Spinal cord (tissue), 9 donors: ENCODE measurements at regions not wholly inside any gene's neighbourhood (a gene's known extent, or its start where the extent isn't known, plus 50 kb on each side); places are given as distances from the start of the nearest gene placed in this dataset.
A peak's percentile ranks its signal among the peaks of the same experiment; 100 is the strongest.

ENCODE experiments used
- DNase-seq, 6 donors: peaks; one replicate each; pipeline versions ENCODE4 v3.0.0 to v3.0.0-alpha.2; 2013 to 2015; ENCODE audit warnings: low spot score in 6 of 6, low read depth in 4 of 6
- H3K27ac ChIP-seq: one replicate; pipeline ENCODE4 v1.5.1; 2013; ENCODE audit warnings: low read depth, low read length, control low read depth
- H3K27me3 ChIP-seq: one replicate; pipeline ENCODE4 v1.6.1; 2013; ENCODE audit warnings: low read length; ENCODE audit not compliant: control insufficient read depth, insufficient read depth
- H3K36me3 ChIP-seq: one replicate; pipeline ENCODE4 v1.6.1; 2013; ENCODE audit warnings: low read length; ENCODE audit not compliant: control insufficient read depth, insufficient read depth
- H3K4me1 ChIP-seq: one replicate; pipeline ENCODE4 v1.6.1; 2013; ENCODE audit warnings: low read length; ENCODE audit not compliant: control insufficient read depth, insufficient read depth
- H3K4me3 ChIP-seq: one replicate; pipeline ENCODE4 v1.5.1; 2013; ENCODE audit warnings: low read depth, low read length, control low read depth
- H3K9me3 ChIP-seq: one replicate; pipeline ENCODE4 v1.6.1; 2013; ENCODE audit warnings: low read length; ENCODE audit not compliant: control insufficient read depth, insufficient read depth
- WGBS: methylation state at CpG from one replicate; pipeline ENCODE4 v1.1.5; 2013; ENCODE audit warnings: missing lambda C conversion rate; ENCODE audit not compliant: insufficient coverage; 5-methylcytosine and 5-hydroxymethylcytosine counted together
- donor health status: healthy.

DNA sequence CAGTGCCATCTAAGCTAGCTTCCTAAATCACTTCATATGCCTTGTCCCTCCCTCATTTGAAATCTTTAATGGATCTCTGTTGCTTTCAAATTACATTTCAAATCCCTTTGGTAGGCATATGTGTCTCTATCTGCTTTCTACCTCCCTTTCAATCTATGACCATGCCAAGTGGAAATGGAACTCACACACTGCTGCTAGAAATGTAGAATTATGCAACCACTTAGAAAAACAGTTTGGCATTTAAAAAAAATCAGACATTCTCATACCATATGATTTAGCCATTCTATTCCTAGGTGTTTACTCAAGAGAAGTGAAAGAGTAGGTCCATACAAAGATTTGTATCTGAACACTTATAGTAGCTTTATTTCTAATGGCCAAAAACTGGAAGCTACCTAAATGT lies 413.5 kb upstream of the INTU start:
- H3K9me3 ChIP-seq: no peaks in the 10 kb centered on the region
- H3K27ac ChIP-seq: no peak overlapping the region
- DNase-seq: no peak
- no peaks in the 10 kb centered on the region for H3K36me3 ChIP-seq
- H3K4me3 ChIP-seq: no peak overlapping the region
- no peaks in the 10 kb centered on the region for H3K27me3 ChIP-seq
- no peaks in the 10 kb centered on the region for H3K4me1 ChIP-seq

DNA sequence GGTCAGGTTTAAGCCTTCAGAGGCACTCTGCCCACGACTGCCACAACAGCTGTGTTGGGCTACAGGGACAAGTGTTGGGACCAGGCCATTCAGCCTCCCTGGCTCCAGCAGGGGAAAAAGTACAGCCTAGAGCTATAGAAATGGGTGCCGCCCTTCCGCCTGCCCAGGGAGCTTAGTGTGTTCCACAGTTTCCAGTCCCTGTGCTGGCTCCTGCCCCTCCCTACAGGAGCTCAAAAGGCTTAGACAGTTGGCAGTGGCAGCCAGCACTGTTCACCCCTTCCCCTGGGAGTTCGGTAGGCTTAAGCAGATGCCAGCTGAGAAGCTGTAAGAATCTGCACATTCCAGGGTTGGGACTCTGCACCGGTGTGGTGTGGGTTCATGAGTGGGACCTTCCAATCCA lies 408.2 kb upstream of the INTU start:
- no peak overlapping the region for H3K27ac ChIP-seq
- no peaks in the 10 kb centered on the region for H3K9me3 ChIP-seq
- DNase-seq: no peak
- no peaks in the 10 kb centered on the region for H3K4me1 ChIP-seq
- H3K36me3 ChIP-seq: no peaks in the 10 kb centered on the region
- 92% methylated on average over 5 of the region's 5 CpGs for WGBS
- no peak overlapping the region for H3K4me3 ChIP-seq
- H3K27me3 ChIP-seq: no peaks in the 10 kb centered on the region

DNA sequence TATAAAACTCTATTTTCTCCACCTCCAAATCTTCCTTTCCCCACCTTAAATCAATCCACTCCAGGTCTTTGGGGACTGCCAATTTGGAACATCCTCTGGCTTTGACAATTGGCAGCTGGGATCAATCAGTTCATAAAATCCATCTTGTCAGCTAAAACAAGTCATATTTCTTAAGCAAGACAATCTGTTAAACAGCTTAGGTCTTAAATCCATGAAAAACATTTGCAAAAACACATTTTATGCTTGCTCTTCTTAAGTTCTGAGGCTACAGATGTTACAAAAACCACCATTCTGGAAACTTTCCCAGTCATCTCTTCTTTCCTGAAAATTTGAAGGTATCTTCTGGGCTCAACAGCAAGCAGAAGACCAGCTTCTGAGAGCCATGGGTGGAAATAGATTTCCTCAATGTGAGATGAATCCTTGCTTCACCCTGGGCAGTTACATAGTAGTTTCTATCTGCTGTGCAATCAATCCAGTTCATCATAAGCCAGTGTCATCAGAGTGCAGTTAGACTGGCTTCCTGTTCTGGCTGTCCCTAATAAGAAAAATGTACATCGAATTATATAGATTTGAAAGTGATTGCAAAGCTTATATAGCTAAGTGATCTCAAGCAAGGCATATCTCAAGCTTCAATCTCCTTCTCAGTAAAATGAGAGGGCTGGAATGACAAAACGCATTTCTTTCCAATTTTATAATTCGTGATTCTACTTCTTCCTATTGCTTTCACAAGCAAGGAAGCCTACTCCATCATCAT lies 402.7 kb upstream of the INTU start:
- no peak for DNase-seq
- Histone ChIP-seq H3K27ac (no peak overlapping the region), H3K4me1 (no peaks in the 10 kb centered on the region), H3K27me3 (no peaks in the 10 kb centered on the region), H3K36me3 (no peaks in the 10 kb centered on the region), H3K9me3 (no peaks in the 10 kb centered on the region), H3K4me3 (no peak overlapping the region)
- WGBS: no CpG with 5 or more reads among the region's 3 CpGs

DNA sequence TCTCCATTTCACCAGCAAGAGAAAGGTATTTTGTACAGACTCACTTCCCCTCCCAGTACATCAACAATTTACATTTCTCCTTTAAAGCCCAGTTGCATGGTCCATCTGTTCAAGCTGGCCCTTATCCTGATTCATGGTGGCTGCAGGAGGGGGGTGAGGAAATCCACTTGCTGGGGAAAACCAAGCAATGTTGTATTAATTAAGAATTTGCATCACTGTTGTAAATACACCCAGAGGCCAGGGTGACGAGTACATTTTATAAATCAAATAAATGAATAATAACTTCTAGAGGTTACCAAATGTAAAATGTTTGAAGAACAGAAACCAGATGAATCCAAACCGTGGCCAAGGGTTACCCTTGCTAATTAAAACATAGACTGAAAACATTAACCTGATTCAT lies 395.9 kb upstream of the INTU start:
- no peaks in the 10 kb centered on the region for H3K36me3 ChIP-seq
- H3K4me3 ChIP-seq: no peak overlapping the region
- WGBS: no CpG with 5 or more reads among the region's 2 CpGs
- H3K27me3 ChIP-seq: no peaks in the 10 kb centered on the region
- no peaks in the 10 kb centered on the region for H3K4me1 ChIP-seq
- no peak overlapping the region for H3K27ac ChIP-seq
- peak in 1 of 6 donors; percentile 60 for DNase-seq
- H3K9me3 ChIP-seq: no peaks in the 10 kb centered on the region

DNA sequence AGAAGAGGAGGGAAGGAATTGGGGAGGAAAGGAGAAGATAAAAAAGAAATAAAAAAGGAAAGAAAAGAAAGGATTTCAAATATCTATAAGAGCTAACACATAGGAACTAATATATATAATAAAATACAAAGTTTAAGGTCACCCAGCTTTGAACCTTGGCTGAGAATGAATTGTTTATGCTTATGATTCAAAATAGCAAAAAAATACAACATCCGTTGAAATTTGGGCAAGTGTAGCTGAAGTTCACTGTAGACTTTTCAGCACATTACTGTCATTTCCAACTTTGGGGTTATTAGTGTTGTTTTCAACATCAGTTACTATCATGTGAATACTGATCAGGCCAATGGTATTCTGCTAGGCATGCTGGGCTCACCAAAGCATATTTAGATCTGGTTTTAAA lies 395.2 kb upstream of the INTU start:
- WGBS: no CpG with 5 or more reads among the region's 1 CpG
- H3K27me3 ChIP-seq: no peaks in the 10 kb centered on the region

DNA sequence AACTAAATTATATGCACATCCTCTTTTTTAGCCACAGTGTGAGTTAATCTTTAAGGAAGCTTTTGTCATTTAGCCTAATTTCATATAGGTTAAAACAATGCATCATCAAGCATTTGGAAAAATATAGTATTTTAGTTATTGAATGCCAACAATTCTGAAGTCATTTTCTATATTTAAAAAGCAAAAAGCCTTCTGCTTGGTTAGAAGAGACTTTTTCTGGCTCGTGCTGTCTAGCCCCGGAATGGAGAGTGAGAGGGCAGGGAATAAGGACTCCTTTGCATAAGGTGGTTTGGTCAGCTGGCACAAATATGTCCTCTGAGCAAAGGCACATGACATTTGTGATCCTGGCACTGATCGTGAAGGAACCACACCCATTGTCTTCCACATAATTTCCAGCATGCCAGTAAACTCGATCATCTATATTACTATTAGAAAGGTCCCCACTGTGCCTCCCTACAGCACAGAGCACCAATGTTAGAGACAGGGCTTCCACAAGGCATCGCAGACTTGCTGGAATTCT lies 393.7 kb upstream of the INTU start:
- Histone ChIP-seq H3K4me3 (no peak overlapping the region), H3K4me1 (no peaks in the 10 kb centered on the region), H3K27me3 (no peaks in the 10 kb centered on the region), H3K36me3 (no peaks in the 10 kb centered on the region), H3K9me3 (no peaks in the 10 kb centered on the region), H3K27ac (no peak overlapping the region)
- no peak for DNase-seq
- WGBS: 65% methylated on average over 3 of the region's 5 CpGs

More for the DNA sequence above, 395.2 kb upstream of the INTU start:
- Histone ChIP-seq H3K4me3 (no peak overlapping the region), H3K27ac (no peak overlapping the region), H3K4me1 (no peaks in the 10 kb centered on the region), H3K9me3 (no peaks in the 10 kb centered on the region), H3K36me3 (no peaks in the 10 kb centered on the region)
- no peak for DNase-seq

DNA sequence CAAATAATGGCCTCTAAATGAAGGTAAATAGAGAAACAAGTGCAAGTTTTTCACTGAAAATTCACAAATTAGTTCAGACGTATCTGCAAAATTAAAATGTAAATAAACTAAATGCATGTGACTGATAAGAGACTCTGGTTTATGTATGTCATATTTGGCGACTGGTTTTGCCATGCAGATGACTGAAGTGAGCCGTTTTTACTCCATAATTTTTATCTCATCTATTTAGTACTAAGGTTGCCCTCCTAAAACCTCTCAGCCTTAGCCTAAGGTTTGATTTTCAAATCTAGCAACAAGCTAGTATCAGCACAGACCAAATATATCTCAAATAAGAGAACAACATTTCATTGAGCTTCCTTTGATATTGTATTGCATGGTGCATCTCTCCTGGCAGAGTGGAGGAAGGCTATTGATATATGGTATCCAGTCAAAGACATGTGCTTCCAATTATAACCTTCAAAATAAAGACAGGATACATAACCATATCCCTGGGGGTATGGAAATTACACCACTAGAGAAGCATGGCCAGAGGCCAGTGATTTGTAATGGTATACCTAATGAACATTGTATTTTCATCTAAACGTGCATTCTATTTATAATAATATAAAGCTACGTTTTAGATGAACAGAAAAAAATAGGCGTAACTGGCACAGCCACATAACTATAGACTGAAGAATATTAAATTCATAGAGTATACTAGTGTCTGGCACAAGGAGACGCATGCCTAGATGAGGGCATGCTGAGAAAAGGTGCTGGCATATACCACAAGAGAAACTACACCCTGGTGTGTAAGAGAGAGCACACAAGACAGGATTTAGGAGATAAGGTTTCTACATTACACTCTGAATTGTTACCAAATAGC lies 392.6 kb upstream of the INTU start:
- H3K27ac ChIP-seq: no peak overlapping the region
- H3K36me3 ChIP-seq: no peaks in the 10 kb centered on the region
- no peaks in the 10 kb centered on the region for H3K4me1 ChIP-seq
- H3K9me3 ChIP-seq: no peaks in the 10 kb centered on the region
- DNase-seq: no peak
- no peak overlapping the region for H3K4me3 ChIP-seq
- H3K27me3 ChIP-seq: no peaks in the 10 kb centered on the region
- 100% methylated on average over 1 of the region's 7 CpGs for WGBS

DNA sequence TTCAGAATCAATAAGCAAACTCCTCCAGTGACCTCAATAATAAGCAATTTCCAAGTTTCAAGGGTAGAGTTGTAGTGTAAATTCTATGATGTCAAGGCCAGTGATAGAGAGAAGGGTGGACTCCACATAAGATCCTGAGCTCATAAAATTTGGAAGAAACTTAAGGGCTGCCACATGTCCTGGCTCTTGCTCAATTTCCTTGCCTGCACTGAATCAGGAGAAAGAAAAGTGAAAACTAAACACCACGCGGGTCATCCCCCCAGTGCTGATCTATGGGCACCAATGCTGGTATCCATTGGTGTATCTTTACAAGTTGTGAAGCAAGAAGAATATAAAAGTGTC lies 392.0 kb upstream of the INTU start:
- no peak for DNase-seq
- H3K27me3 ChIP-seq: no peaks in the 10 kb centered on the region

DNA sequence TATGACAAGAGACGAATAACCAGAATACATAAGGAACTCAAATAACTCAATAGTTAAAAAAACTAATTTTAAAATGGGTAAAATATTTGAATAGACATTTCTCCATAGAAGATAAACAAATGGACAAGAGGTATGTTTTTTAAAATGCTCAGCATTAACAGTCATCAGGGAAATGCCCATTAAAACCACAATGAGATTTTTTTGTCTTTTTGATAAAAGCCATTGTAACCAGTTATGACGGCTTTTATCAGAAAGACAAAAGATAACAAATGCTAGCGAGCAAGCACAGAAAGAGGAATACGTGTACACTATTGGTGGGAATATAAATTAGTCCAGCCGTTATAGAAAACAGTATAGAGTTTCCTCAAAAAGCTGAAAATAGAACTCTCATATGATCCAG lies 388.2 kb upstream of the INTU start:
- WGBS: no CpG with 5 or more reads among the region's 5 CpGs
- Histone ChIP-seq H3K27ac (no peak overlapping the region), H3K4me1 (no peaks in the 10 kb centered on the region), H3K4me3 (no peak overlapping the region), H3K27me3 (no peaks in the 10 kb centered on the region), H3K9me3 (no peaks in the 10 kb centered on the region), H3K36me3 (no peaks in the 10 kb centered on the region)
- DNase-seq: no peak

More for the DNA sequence above, 392.0 kb upstream of the INTU start:
- no peaks in the 10 kb centered on the region for H3K4me1 ChIP-seq
- no peak overlapping the region for H3K27ac ChIP-seq
- no peaks in the 10 kb centered on the region for H3K36me3 ChIP-seq
- no peak overlapping the region for H3K4me3 ChIP-seq
- no peaks in the 10 kb centered on the region for H3K9me3 ChIP-seq
- WGBS: 80% methylated on average over 1 of the region's 2 CpGs
